ENCODE measurements at regions not wholly inside any gene's neighbourhood (a gene's known extent, or its start where the extent isn't known, plus 50 kb on each side); places are given as distances from the start of the nearest gene placed in this dataset.
A peak's percentile ranks its signal among the peaks of the same experiment; 100 is the strongest.

DNA sequence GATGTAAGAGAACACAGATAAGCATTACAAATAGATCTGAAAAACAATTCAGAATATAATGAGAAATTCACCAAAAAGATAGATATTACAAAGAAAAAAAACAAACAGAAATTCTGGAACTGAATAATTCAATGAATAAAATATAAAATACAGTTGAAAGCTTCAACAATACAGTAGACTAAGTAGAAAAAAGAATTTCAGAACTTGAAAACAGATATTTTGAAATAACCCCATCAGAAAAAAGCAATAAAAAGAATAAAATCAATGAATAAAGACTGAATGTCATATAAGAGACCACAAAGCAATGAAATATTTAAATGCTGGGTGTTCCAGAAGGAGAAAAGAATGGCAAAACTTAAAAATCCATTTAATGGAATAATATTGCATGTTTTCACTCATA lies 611.4 kb upstream of the GHITM start:
- Histone ChIP-seq H3K27ac (no peak overlapping the region), H3K9me3 (ENCODE audit: severe bottlenecking) (peaks cover 5% of the 10 kb centered on the region), H3K27me3 (ENCODE audit: insufficient read depth, low read depth, severe bottlenecking) (no peaks in the 10 kb centered on the region), H3K36me3 (no peaks in the 10 kb centered on the region), H3K4me3 (ENCODE audit: low read depth, low read length) (no peak overlapping the region)
- no peak for TF ChIP-seq CTCF (IDR thresholded peaks at IDR 0.05; ENCODE audit: low read depth, low read length)
- DNase-seq, result no peak

GRCh38 chr10:83533290-83533689 lies 606.0 kb upstream of the GHITM start:
- H3K27ac ChIP-seq, result no peak overlapping the region
- H3K9me3 ChIP-seq (ENCODE audit: severe bottlenecking), result peaks cover under 1% of the 10 kb centered on the region
- no peaks in the 10 kb centered on the region for H3K36me3 ChIP-seq
- TF ChIP-seq CTCF (IDR thresholded peaks at IDR 0.05; ENCODE audit: low read depth, low read length), result no peak
- H3K4me3 ChIP-seq (ENCODE audit: low read depth, low read length), result no peak overlapping the region
- DNase-seq, result no peak
- H3K27me3 ChIP-seq (ENCODE audit: insufficient read depth, low read depth, severe bottlenecking), result no peaks in the 10 kb centered on the region

GRCh38 chr10:83536426-83536825 lies 602.9 kb upstream of the GHITM start:
- Histone ChIP-seq H3K27me3 (ENCODE audit: insufficient read depth, low read depth, severe bottlenecking) (no peaks in the 10 kb centered on the region), H3K36me3 (no peaks in the 10 kb centered on the region), H3K9me3 (ENCODE audit: severe bottlenecking) (no peaks in the 10 kb centered on the region), H3K27ac (no peak overlapping the region), H3K4me3 (ENCODE audit: low read depth, low read length) (no peak overlapping the region)
- no peak for DNase-seq
- no peak for TF ChIP-seq CTCF (IDR thresholded peaks at IDR 0.05; ENCODE audit: low read depth, low read length)

DNA sequence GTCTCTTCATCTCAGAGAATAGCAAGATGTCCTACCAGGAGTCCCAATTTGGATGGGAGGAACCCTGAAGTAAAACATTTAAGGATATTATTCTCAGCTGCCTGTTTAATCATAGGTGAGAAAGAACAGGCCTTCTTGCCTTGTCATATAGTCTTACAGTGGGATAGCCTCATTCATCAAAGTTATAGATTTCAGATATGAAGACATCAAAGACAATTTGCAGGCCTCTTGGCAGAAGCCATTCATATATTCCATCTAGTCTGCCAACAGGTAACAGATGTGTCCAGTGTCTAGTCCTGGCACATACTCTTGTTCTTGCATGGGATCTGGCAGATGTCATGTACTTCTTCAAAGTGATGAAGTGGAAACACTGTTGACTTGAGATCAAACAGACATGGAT lies 601.3 kb upstream of the GHITM start:
- no peak for TF ChIP-seq CTCF (IDR thresholded peaks at IDR 0.05; ENCODE audit: low read depth, low read length)
- no peaks in the 10 kb centered on the region for H3K9me3 ChIP-seq (ENCODE audit: severe bottlenecking)
- H3K4me3 ChIP-seq (ENCODE audit: low read depth, low read length), result no peak overlapping the region
- H3K27me3 ChIP-seq (ENCODE audit: insufficient read depth, low read depth, severe bottlenecking), result no peaks in the 10 kb centered on the region
- H3K36me3 ChIP-seq, result no peaks in the 10 kb centered on the region
- no peak overlapping the region for H3K27ac ChIP-seq
- DNase-seq, result no peak

DNA sequence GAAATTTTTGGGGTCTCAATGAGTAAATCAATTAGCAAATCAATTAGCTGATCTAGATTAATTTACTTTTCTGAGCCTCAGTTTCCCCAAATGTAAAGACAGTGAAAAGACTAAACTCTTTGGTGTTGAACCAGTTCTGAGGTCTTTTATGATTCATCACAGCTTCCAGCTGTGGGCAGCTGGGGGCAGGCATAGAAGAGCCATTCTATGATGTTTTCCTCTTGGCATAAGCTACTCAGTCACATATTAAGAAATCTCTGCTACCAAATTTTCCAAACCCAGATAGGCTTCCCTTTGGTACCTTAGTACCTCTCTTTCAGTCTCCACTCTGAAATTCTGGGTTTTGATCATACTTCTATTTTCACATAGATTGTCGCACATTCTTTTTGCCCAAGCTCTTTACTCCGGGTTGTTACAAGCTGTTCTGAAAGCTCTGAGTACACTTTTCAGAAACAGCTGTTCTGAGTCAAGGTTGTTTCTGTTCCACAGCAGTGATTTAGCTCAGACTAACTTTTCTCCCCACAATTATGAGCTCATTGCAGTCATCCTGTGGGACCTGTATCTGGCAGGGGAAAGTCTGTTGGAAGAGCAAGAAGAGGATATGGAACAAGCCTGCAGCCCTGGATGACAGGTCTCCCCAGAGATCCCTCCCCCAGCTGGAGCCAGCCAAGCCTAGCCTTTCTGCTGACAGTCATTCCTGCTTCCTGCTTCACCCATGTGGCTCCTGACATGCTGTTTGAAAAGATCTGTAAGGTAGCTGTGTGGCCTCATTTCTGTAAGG lies 599.6 kb upstream of the GHITM start:
- no peak overlapping the region for H3K4me3 ChIP-seq (ENCODE audit: low read depth, low read length)

More for the DNA sequence above, 599.6 kb upstream of the GHITM start:
- DNase-seq, result peak; percentile 35
- Histone ChIP-seq H3K9me3 (ENCODE audit: severe bottlenecking) (no peaks in the 10 kb centered on the region), H3K27me3 (ENCODE audit: insufficient read depth, low read depth, severe bottlenecking) (no peaks in the 10 kb centered on the region), H3K27ac (no peak overlapping the region), H3K36me3 (no peaks in the 10 kb centered on the region)
- TF ChIP-seq CTCF (IDR thresholded peaks at IDR 0.05; ENCODE audit: low read depth, low read length), result no peak
